GM19025 (cell line): ENCODE measurements at regions not wholly inside any gene's neighbourhood (a gene's known extent, or its start where the extent isn't known, plus 50 kb on each side); places are given as distances from the start of the nearest gene placed in this dataset.
"Not testable (repeated sequence)": the region's sequence is repeated elsewhere in the genome, so short reads cannot be mapped to it uniquely, and the experiment has no call there.

ENCODE experiments used
- ATAC-seq: cut with Tn5 transposase; IDR thresholded peaks from one replicate; pipeline ENCODE4 v1.9.1; 2021; ENCODE audit warnings: mild to moderate bottlenecking, low read depth, moderate library complexity; ENCODE audit not compliant: unreplicated experiment

GRCh38 chr12:9343731-9344130 is 135.5 kb upstream of the PZP start:
- no peak for ATAC-seq

- ATAC-seq, result no peak
Measured at GRCh38 chr12:9342614-9343353, 134.6 kb upstream of the PZP start.

- no peak for ATAC-seq
Measured at GRCh38 chr12:9341260-9341585, 133.0 kb upstream of the PZP start.

GRCh38 chr12:9340422-9341259 is 132.4 kb upstream of the PZP start:
- ATAC-seq, result no peak

- ATAC-seq, result no peak
Measured at GRCh38 chr12:9337656-9338055, 129.5 kb upstream of the PZP start.

GRCh38 chr12:9336375-9337011 is 128.3 kb upstream of the PZP start:
- not testable (repeated sequence) for ATAC-seq

- no peak for ATAC-seq
Measured at GRCh38 chr12:9335867-9336266, 127.7 kb upstream of the PZP start.

GRCh38 chr12:9334964-9335363 is 126.8 kb upstream of the PZP start:
- no peak for ATAC-seq

- ATAC-seq, result no peak
Measured at GRCh38 chr12:9334041-9334692, 126.0 kb upstream of the PZP start.

- ATAC-seq, result no peak
Measured at GRCh38 chr12:9333161-9333560, 125.0 kb upstream of the PZP start.

- no peak for ATAC-seq
Measured at GRCh38 chr12:9332564-9332963, 124.4 kb upstream of the PZP start.

GRCh38 chr12:9331218-9331626 is 123.0 kb upstream of the PZP start:
- ATAC-seq, result no peak

GRCh38 chr12:9329019-9329418 is 120.8 kb upstream of the PZP start:
- ATAC-seq, result no peak

GRCh38 chr12:9328065-9328464 is 119.9 kb upstream of the PZP start:
- ATAC-seq, result no peak

GRCh38 chr12:9327320-9327719 is 119.1 kb upstream of the PZP start:
- ATAC-seq, result no peak

- ATAC-seq, result not testable (repeated sequence)
Measured at GRCh38 chr12:9326849-9327248, 118.7 kb upstream of the PZP start.

- ATAC-seq, result no peak
Measured at GRCh38 chr12:9326085-9326484, 117.9 kb upstream of the PZP start.

GRCh38 chr12:9325471-9325870 is 117.3 kb upstream of the PZP start:
- ATAC-seq, result no peak

GRCh38 chr12:9324782-9325181 is 116.6 kb upstream of the PZP start:
- no peak for ATAC-seq

GRCh38 chr12:9323144-9323681 is 115.0 kb upstream of the PZP start:
- no peak for ATAC-seq

- ATAC-seq, result no peak
Measured at GRCh38 chr12:9319842-9320173, 111.6 kb upstream of the PZP start.
